GM08714 (cell line): ENCODE measurements at regions not wholly inside any gene's neighbourhood (a gene's known extent, or its start where the extent isn't known, plus 50 kb on each side); places are given as distances from the start of the nearest gene placed in this dataset.
"Not testable (repeated sequence)": the region's sequence is repeated elsewhere in the genome, so short reads cannot be mapped to it uniquely, and the experiment has no call there.

Experiments
- H3K4me3 ChIP-seq: fragments of 200-500 bp; sonication (Bioruptor generic); 2 replicates; pipeline ENCODE4 v1.5.1; 2014; ENCODE audit warnings: mild to moderate bottlenecking, low read length, inconsistent platforms
- ZNF274 ChIP-seq: IDR thresholded peaks from 2 replicates; pipeline ENCODE4 v1.6.1; 2012; ENCODE audit warnings: mild to moderate bottlenecking, low read depth, low read length

DNA sequence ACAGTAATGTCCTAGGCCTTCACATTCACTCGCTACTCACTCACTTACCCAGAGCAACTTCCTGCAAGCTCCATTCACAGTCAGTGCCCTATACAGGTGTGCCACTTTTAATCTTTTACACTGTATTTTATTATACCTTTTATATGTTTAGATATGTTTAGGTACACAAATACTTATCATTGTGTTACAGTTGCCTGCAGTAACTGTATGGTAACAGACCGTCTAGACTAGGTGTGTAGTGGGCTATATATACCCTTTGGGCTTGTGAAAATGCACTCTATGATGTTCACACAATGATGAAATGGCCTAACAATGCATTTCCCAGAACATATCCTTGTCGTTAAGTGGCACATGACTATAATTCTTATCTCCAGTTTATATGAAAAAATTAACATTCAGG lies 204.5 kb upstream of the HMCN1 start:
- TF ChIP-seq ZNF274 = no peak
- H3K4me3 ChIP-seq = no peak overlapping the region

DNA sequence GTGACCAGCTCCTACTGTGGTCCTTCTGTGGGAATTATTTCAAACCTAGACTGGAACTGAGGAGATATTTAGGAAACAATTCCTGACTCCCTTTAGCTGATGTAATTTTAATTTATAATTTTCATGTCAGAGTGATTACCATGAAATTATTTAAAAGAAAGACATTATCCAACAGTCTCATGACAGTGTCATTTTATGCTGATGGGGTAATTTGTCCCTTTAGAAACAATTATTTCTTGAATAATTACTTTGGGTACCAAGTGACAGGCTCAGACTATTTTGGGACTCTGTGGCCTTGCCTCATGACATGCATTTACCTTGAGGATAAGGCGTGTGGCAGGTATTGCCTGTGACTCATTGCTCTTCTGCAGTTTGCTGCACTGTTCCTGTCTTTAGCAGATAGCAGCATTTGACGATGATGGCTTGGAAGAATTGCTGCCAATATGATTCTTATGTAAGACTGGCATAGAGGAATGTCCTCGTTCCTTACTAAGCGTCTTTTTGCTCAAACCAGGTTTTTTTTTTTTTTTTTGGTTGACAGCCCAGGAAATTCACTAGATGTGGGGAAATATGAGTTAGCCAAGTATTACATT lies 206.0 kb upstream of the HMCN1 start:
- no peak overlapping the region for H3K4me3 ChIP-seq
- TF ChIP-seq ZNF274 = no peak

DNA sequence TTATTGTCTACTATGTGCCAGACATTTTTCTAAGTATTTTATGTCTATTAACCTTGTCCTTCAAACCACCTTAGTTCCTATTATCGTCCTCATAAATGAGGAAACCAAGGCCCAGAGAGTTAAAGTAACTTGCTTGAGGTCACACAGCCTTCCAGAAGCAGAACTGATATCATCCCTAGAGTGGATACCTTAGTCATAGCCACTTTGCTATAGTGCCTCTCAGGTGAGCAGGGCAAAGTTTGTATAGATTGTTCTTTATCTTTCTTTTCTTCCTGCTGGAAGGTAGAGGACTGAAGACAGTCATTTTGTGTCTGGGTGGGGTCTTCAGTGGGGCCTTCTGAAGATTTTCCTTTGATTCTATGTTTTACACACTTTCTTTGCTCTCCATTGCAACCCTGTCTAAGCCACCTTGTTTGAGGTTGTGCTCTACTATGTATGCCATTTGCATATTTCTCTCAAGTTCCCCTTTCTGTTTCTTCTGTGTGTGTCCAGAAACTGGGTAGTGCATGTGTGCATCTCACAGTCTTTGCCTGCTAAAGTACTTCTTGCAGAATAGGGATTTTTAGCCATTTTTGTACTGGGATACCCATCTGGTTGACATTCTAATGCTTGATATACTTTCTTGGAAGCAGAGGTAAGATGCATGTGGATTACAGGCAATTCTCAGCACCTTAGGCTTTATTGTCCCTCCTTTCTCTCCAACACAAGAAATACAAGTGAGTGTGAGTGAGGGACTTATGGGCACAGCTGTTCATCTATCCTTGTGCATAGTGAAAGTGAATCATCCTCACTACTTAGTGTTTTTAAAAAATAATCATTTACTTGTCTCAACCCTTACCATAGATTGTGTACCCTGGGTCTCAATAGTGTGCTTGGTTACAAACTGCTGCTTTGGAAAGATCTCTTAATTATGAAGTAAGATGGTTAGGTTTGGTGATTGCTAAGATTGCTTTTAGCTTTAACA lies 207.6 kb upstream of the HMCN1 start:
- TF ChIP-seq ZNF274 = no peak
- H3K4me3 ChIP-seq = no peak overlapping the region

DNA sequence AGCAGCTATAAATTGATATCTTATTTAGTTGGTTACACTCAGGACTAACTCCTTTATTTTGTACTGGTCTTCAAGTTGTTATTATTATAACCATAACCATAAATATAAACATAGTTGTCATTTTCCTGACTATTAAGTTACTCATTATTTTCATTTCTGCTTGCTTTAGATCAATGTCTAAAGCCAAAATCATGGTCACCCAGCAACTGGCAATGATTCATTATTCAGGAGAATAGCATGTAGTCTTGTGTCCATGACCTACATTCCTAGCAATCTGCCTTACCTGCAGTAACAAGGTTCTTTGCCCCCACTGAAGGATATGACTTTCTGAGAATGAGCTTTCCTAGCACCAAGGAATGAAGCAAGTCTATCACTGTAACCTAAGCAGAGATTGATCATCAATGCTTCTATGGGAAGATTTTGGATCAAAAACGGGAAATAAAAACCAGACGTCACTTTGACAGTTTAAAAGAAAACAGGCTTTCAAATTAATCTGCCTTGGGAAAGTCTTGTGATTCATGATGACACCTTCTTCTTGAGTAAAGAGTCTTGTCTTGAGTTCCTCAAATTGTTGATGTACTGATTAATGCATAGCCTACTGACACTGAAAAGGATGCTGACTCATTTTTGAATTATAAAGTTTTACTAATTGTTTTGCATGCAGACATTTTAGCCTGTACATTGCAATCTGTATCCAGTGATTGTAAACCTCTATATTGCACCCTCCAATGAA lies 203.3 kb upstream of the IVNS1ABP start:
- no peak for TF ChIP-seq ZNF274
- H3K4me3 ChIP-seq = no peak overlapping the region

DNA sequence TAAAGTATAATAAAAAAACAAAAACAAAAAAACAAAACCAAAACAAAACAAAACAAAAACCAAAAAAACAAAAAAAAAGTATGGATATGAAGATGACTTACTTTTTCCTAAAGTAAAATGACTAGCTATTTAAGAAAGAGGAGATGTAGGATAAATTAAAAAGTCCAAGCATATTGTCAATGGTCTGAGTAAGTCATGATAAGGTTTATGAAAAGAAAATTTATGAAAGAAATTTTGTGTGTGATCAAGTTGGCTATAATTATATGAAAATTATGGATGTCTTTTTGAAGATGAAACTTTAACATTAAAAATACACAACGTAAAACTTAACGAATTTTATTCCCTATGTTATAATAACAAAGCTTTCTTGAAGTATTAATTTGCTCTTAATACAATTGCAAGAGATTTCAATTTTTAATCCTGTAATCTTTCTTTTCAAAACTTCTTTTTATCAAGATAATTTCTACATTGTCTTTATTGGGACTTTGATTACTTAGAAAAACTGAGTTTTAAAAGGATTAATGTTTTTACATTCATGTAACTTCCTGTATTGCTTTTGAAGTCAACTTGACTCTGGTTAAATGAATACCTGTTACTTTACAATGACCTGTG lies 200.9 kb upstream of the IVNS1ABP start:
- H3K4me3 ChIP-seq = no peak overlapping the region
- no peak for TF ChIP-seq ZNF274

DNA sequence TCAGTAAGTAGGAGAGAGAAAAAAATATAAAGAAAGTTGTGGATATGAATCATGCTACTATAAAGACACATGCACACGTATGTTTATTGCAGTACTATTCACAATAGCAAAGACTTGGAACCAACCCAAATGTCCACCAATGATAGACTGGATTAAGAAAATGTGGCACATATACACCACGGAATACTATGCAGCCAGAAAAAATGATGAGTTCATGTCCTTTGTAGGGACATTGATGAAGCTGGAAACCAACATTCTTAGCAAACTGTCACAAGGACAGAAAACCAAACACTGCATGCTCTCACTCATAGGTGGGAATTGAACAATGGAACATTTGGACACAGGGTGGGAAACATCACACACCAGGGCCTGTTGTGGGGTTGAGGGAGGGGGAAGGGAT lies 200.3 kb upstream of the IVNS1ABP start:
- not testable (repeated sequence) for H3K4me3 ChIP-seq

DNA sequence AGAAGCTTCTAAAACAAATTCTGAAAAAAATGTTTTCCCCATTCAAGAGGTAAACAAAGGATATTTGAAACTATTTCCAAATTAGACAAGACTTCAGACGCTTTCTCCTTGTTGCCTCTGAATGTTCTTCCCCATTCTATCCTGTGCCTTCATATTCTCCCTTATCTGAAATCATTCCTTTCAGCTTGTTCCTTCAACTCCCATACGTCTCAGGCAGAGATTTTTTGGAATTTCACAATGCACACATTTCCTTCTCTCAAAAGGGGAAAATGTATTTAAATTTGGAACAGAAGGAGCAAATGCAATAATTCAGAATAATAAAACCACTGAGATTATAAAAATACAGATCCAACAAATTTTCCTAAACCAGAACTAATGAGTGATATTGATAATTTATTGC lies 198.7 kb upstream of the IVNS1ABP start:
- TF ChIP-seq ZNF274 = no peak
- H3K4me3 ChIP-seq = no peak overlapping the region

DNA sequence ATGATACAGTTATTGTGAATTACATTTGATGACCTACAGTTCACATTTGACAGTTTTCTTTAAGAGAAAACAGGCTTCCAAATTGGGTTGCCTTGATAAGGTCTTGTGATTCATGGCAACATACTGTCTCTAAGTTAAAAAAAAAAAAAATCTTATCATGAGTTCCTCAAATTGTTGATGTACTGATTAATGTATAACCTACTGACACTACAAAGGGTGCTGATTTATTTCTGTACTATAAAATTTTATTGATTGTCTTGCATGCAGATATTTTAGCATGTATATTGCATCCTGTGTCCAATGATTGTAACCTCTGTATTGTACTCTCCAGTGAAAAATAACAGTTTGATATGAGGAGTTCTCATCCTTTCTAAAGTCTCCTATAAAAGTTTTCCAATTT lies 197.3 kb upstream of the IVNS1ABP start:
- TF ChIP-seq ZNF274 = no peak

DNA sequence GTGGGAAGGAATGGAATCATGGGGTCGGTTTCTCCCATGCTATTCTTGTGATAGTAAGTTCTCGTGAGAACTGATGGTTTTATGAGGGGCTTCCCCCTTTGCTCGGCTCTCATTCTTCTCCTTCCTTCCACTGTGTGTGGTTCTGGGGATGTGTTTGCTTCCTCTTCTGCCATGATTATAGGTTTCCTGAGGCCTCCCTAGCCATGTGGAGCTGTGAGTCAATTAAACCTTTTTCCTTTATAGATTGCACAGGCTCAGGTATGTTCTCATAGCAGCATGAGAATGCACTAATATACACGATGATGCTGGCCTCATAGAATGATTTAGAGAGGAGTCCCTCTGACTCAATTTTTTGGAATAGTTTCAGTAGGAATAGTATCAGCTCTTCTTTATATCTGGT lies 195.4 kb upstream of the IVNS1ABP start:
- no peak for TF ChIP-seq ZNF274
- H3K4me3 ChIP-seq = no peak overlapping the region

More for the DNA sequence above, 197.3 kb upstream of the IVNS1ABP start:
- H3K4me3 ChIP-seq = no peak overlapping the region

DNA sequence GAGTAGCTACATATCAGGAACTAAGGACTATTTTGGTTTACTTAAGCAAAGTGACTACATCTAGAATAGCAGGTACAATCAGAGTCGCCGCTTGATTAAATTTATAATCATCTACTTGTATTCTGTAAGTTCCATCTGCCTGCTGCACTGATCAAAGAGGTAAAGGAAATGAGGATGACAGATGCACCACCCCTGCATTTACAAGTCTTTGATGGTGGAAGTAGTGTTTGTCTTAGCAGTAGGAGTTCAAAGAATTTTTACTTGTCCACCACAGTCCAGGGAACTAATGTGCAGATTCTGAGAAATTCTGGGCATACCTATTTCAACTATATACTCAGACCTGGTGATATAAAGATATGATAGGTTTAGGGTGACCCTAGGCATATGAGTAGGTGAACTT lies 184.1 kb upstream of the IVNS1ABP start:
- H3K4me3 ChIP-seq = no peak overlapping the region
- TF ChIP-seq ZNF274 = no peak

DNA sequence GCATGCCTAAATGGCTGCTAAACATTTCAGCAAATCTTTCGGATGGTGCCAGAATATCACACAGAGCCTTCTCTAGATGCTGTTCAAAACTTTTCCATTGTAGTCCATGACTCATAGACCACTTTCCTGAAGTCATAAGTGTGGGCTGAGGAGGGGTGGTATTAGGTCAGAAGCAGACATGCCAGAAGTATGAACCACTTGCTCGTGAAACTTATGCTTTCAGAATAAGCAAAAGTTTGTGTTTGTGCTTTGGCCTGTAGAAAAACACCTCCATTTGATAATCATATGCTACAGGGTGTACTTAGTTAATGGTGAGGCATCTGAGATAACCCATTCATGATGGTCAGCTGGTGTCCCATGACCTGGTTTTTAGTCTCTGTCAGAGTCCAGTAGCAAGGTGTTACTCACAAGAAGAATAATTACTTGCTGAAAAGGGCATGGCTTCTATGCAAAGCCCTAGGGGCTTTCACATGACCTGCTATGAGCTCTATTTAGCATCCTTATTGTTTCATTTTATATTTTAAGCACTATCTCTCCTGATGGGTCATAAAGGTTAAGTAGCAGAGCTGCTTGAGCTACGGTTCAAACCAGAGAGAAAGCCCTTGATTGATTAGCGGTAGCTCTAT lies 183.1 kb upstream of the IVNS1ABP start:
- TF ChIP-seq ZNF274 = no peak

DNA sequence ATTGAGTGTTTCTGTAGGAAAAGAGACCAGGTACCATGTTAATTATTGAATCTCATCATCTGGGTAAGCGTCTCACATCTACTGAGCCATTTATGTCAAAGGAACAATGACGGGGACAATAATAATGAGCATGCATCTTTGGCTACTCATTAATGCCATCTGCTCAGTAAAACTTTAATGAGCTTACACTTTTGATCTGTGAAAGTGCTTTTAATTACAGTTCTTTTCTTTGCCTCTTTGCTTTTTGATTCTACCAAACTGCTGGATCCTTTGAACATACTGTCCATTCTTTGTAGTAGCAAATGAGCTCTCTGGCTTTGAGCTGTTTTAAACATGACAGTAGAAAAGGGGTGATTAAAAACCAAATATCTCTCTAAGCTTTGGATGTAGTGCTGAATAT lies 181.2 kb upstream of the IVNS1ABP start:
- H3K4me3 ChIP-seq = no peak overlapping the region
- TF ChIP-seq ZNF274 = no peak

More for the DNA sequence above, 183.1 kb upstream of the IVNS1ABP start:
- no peak overlapping the region for H3K4me3 ChIP-seq

DNA sequence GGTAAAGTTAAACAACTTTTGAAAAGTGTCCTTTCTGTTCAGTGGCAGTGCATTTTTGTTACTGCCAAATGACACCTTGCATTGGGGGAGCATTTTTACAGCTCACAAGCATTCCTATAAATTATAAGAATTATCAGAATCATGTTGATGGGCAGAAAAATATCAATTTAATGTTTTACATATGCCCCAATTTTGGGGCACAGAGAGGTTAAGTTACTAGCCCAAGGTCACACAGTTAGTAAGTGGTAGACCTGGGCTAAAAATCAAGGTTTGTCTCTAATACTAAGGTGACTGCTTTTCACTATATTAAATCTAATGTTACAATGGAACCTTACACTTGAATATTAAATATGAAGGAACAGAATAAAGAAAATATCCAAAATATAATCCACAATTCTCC lies 180.1 kb upstream of the IVNS1ABP start:
- H3K4me3 ChIP-seq = no peak overlapping the region
- TF ChIP-seq ZNF274 = no peak

DNA sequence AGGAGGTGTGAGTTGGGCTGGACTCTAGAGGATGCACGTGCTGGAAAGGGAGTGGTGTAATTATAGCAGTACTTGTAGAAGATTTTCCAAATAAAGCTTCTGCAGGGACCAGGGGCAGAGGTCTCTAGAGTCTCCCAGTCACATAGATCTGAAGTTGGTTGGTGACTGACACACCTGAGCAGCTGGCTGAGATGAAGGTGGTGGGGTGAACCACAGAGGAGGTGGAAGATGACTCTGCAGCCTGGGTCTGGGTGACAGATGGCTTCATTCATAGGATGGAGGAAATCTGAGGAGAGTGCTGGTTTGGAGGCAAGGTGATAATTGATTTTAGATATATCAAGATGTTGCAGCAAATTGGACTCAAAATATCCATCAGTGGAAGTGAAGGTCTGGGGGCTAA lies 178.9 kb upstream of the IVNS1ABP start:
- H3K4me3 ChIP-seq = no peak overlapping the region
- TF ChIP-seq ZNF274 = no peak
